GM12864 (cell line): ENCODE measurements at regions not wholly inside any gene's neighbourhood (a gene's known extent, or its start where the extent isn't known, plus 50 kb on each side); places are given as distances from the start of the nearest gene placed in this dataset.
"Not testable (repeated sequence)": the region's sequence is repeated elsewhere in the genome, so short reads cannot be mapped to it uniquely, and the experiment has no call there.

ENCODE experiments used
- DNase-seq: peaks from one replicate; pipeline ENCODE4 v3.0.0-alpha.2; 2011; ENCODE audit warnings: low read depth
- H3K4me3 ChIP-seq: 2 replicates; pipeline ENCODE4 v1.5.1; 2011; ENCODE audit warnings: mild to moderate bottlenecking, low read depth, low read length, control low read depth
- TF ChIP-seq, protein P1 (sequence below): IDR thresholded peaks from 2 replicates; pipeline ENCODE4 v1.5.1; 2011; ENCODE audit warnings: low read depth, mild to moderate bottlenecking, moderate library complexity, low read length, control low read depth, inconsistent platforms; ENCODE audit errors: missing control alignments

DNA sequence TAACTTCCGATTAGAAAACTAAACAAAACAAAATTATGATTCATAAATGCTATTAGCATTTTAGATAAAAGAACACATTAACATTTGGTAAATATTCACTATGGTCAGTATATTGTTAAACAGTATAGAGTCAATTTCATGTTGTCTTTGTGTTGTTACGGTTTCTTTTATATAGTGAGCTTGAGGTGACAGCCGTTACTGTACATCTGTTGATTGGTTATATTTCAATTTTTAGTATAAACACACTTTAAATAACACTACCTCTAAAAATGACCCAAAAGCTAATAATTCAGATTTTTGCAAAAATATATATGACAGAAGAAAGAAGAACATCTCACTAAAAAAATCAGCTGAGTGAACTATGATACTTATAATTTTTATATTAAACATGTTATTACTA lies 249.0 kb upstream of the LUZP2 start:
- DNase-seq = no peak
- TF ChIP-seq, protein P1, sequence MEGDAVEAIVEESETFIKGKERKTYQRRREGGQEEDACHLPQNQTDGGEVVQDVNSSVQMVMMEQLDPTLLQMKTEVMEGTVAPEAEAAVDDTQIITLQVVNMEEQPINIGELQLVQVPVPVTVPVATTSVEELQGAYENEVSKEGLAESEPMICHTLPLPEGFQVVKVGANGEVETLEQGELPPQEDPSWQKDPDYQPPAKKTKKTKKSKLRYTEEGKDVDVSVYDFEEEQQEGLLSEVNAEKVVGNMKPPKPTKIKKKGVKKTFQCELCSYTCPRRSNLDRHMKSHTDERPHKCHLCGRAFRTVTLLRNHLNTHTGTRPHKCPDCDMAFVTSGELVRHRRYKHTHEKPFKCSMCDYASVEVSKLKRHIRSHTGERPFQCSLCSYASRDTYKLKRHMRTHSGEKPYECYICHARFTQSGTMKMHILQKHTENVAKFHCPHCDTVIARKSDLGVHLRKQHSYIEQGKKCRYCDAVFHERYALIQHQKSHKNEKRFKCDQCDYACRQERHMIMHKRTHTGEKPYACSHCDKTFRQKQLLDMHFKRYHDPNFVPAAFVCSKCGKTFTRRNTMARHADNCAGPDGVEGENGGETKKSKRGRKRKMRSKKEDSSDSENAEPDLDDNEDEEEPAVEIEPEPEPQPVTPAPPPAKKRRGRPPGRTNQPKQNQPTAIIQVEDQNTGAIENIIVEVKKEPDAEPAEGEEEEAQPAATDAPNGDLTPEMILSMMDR = no peak
- H3K4me3 ChIP-seq = no peak overlapping the region

- no peak overlapping the region for H3K4me3 ChIP-seq
- TF ChIP-seq, protein P1 = no peak
- DNase-seq = no peak
These were observed 246.9 kb upstream of the LUZP2 start for GRCh38 chr11:24249921-24250320.

DNA sequence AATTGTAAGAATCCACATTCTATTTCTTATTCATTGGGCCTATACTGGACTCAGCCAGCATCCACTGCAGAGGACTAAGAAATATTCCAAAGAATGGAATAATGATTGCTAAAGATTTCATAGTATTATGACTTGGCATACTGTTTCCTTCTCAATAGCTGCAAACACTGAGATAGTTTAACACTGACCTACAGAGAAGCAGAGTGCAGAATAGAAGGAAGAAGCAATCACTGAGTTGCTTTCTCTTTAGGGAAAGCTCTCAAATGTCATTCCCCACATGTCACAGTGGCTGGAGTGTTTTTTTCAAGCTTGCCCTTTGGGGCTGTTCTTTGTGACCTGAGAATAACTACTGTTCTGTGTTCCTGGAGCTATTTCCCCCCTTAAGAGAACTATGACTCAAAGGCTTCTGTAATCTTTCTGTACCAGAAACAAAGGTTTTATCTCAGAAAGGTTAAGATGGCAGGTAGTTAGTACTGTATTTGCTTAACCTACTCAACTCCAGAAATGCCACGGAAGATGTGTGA lies 243.6 kb upstream of the LUZP2 start:
- DNase-seq = no peak
- TF ChIP-seq, protein P1 = no peak
- H3K4me3 ChIP-seq = no peak overlapping the region

DNA sequence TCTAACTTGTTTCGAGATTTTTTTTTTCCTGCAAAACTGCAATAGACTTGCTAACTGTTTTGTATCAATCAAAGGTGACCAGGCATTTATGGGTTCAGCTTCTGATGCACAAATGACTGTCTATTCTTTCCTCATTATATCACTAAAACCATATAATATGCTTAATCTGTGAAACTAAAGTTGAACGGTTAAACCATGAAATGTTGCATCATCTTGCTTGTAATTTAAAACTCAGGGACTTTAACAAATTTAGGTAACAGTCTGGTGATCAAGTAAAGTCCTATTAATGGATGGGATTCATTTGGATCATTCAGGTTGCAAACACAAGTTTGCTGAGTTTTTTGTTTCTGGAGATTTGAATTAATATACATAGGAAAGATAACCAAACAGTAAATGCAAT lies 232.0 kb upstream of the LUZP2 start:
- TF ChIP-seq, protein P1 = no peak
- no peak for DNase-seq
- H3K4me3 ChIP-seq = no peak overlapping the region

DNA sequence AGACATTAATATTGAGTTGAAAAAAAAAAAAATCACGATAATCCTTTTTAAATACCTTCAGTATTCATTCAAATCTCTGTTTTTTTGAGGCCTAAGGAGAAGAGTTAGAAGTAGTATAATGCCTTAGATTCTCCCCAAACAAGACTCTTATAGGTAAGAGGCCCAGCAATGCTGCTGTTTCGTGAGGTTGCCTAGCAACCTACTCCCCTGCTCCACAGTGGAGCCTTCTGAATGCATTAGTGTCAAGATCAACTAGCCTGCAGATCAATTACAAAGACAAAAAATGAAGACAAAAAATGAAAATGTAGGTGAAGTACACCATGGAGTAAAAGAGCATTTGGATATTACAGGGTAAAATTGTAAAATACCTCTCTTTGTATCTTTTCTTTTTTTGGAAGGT lies 229.8 kb upstream of the LUZP2 start:
- H3K4me3 ChIP-seq = no peak overlapping the region
- TF ChIP-seq, protein P1 = no peak
- no peak for DNase-seq

DNA sequence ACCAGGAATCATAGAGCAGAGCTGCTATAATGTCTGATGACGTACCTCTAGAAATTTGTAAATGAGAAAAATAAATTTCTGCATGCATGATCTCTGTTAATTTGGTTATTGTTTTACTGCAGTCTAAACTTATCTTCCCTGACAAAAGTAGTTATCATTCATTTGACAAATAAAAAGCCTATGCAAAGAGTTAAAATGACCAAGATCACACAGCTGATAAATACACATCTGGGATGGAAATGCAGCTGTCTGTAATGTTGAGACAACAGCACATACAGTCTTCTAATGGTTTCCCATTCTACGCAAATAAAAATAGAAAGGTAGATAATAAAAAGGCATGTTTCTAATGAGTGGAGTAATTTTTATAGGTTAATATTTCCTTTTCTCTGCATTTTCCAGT lies 225.1 kb upstream of the LUZP2 start:
- DNase-seq = no peak
- no peak overlapping the region for H3K4me3 ChIP-seq
- TF ChIP-seq, protein P1 = no peak

- not testable (repeated sequence) for H3K4me3 ChIP-seq, DNase-seq
These were observed 222.6 kb upstream of the LUZP2 start for GRCh38 chr11:24274214-24274781.
